Activated CD4-positive, CD25-positive, alpha-beta regulatory T cell (primary cell): ENCODE measurements at regions not wholly inside any gene's neighbourhood (a gene's known extent, or its start where the extent isn't known, plus 50 kb on each side); places are given as distances from the start of the nearest gene placed in this dataset.

ENCODE experiments used
- DNase-seq, 4 experiments: peaks; one replicate each; lab custom pipeline; 2025; lab: John Stamatoyannopoulos, UW

- DNase-seq = no peak
Measured at GRCh38 chr14:53807542-53807941, 149.1 kb downstream of the BMP4 start.

- DNase-seq = no peak
Measured at GRCh38 chr14:53807108-53807507, 149.5 kb downstream of the BMP4 start.

- DNase-seq = no peak
Measured at GRCh38 chr14:53796734-53797133, 159.9 kb downstream of the BMP4 start.

- no peak for DNase-seq
Measured at GRCh38 chr14:53793790-53794505, 162.7 kb downstream of the BMP4 start.

- no peak for DNase-seq
Measured at GRCh38 chr14:53792909-53793308, 163.7 kb downstream of the BMP4 start.

GRCh38 chr14:53790731-53791500 lies 165.7 kb downstream of the BMP4 start:
- no peak for DNase-seq

- DNase-seq = no peak
Measured at GRCh38 chr14:53788566-53788965, 168.1 kb downstream of the BMP4 start.

GRCh38 chr14:53786045-53786444 lies 170.6 kb downstream of the BMP4 start:
- DNase-seq = no peak

GRCh38 chr14:53784688-53785087 lies 171.9 kb downstream of the BMP4 start:
- no peak for DNase-seq

GRCh38 chr14:53783256-53783655 lies 173.4 kb downstream of the BMP4 start:
- no peak for DNase-seq

GRCh38 chr14:53780051-53780555 lies 176.5 kb downstream of the BMP4 start:
- no peak for DNase-seq

- DNase-seq = no peak
Measured at GRCh38 chr14:53779301-53779700, 177.3 kb downstream of the BMP4 start.

- DNase-seq = no peak
Measured at GRCh38 chr14:53778263-53778662, 178.4 kb downstream of the BMP4 start.

GRCh38 chr14:53772936-53773335 lies 183.7 kb downstream of the BMP4 start:
- no peak for DNase-seq

- DNase-seq = no peak
Measured at GRCh38 chr14:53767566-53767965, 189.1 kb downstream of the BMP4 start.

- no peak for DNase-seq
Measured at GRCh38 chr14:53766601-53767000, 190.0 kb downstream of the BMP4 start.

GRCh38 chr14:53766106-53766505 lies 190.5 kb downstream of the BMP4 start:
- no peak for DNase-seq

- no peak for DNase-seq
Measured at GRCh38 chr14:53764846-53765245, 191.8 kb downstream of the BMP4 start.

GRCh38 chr14:53758141-53758540 lies 198.5 kb downstream of the BMP4 start:
- no peak for DNase-seq

GRCh38 chr14:53757732-53758131 lies 198.9 kb downstream of the BMP4 start:
- no peak for DNase-seq

GRCh38 chr14:53751650-53752049 lies 205.0 kb downstream of the BMP4 start:
- no peak for DNase-seq

GRCh38 chr14:53748691-53749090 lies 207.9 kb downstream of the BMP4 start:
- no peak for DNase-seq

GRCh38 chr14:53744857-53745256 lies 211.8 kb downstream of the BMP4 start:
- no peak for DNase-seq
